ENCODE measurements at regions not wholly inside any gene's neighbourhood (a gene's known extent, or its start where the extent isn't known, plus 50 kb on each side); places are given as distances from the start of the nearest gene placed in this dataset.

- no peak for DNase-seq (ENCODE audit: extremely low spot score, insufficient read length, low read depth)
These were observed 165.2 kb downstream of the DLL1 start for GRCh38 chr6:170125456-170126300.

GRCh38 chr6:170124836-170125235 lies 166.0 kb downstream of the DLL1 start:
- FAIRE-seq (no peak), DNase-seq (ENCODE audit: extremely low spot score, insufficient read length, low read depth) (no peak)

More at GRCh38 chr6:170125456-170126300, 165.2 kb downstream of the DLL1 start:
- FAIRE-seq: no peak

- DNase-seq (ENCODE audit: extremely low spot score, insufficient read length, low read depth) (no peak), FAIRE-seq (no peak)
These were observed 166.7 kb downstream of the DLL1 start for GRCh38 chr6:170124150-170124549.

- no peak for FAIRE-seq
- no peak for DNase-seq (ENCODE audit: extremely low spot score, insufficient read length, low read depth)
These were observed 168.2 kb downstream of the DLL1 start for GRCh38 chr6:170122651-170123050.

- FAIRE-seq: no peak
- no peak for DNase-seq (ENCODE audit: extremely low spot score, insufficient read length, low read depth)
These were observed 173.5 kb downstream of the DLL1 start for GRCh38 chr6:170117111-170117972.

GRCh38 chr6:170116636-170117035 lies 174.2 kb downstream of the DLL1 start:
- DNase-seq (ENCODE audit: extremely low spot score, insufficient read length, low read depth): no peak
- no peak for FAIRE-seq

- no peak for DNase-seq (ENCODE audit: extremely low spot score, insufficient read length, low read depth)
- FAIRE-seq: no peak
These were observed 175.7 kb downstream of the DLL1 start for GRCh38 chr6:170114956-170115855.

- no peak for FAIRE-seq
These were observed 176.5 kb downstream of the DLL1 start for GRCh38 chr6:170114187-170114945.

GRCh38 chr6:170113141-170113540 lies 177.7 kb downstream of the DLL1 start:
- FAIRE-seq: no peak
- DNase-seq (ENCODE audit: extremely low spot score, insufficient read length, low read depth): no peak

More at GRCh38 chr6:170114187-170114945, 176.5 kb downstream of the DLL1 start:
- no peak for DNase-seq (ENCODE audit: extremely low spot score, insufficient read length, low read depth)

GRCh38 chr6:170112583-170112860 lies 178.4 kb downstream of the DLL1 start:
- FAIRE-seq (no peak), DNase-seq (ENCODE audit: extremely low spot score, insufficient read length, low read depth) (no peak)

- no peak for DNase-seq (ENCODE audit: extremely low spot score, insufficient read length, low read depth)
- no peak for FAIRE-seq
These were observed 178.9 kb downstream of the DLL1 start for GRCh38 chr6:170111816-170112582.

GRCh38 chr6:170111141-170111664 lies 179.7 kb downstream of the DLL1 start:
- DNase-seq (ENCODE audit: extremely low spot score, insufficient read length, low read depth) (no peak), FAIRE-seq (no peak)

- no peak for FAIRE-seq
- no peak for DNase-seq (ENCODE audit: extremely low spot score, insufficient read length, low read depth)
These were observed 180.4 kb downstream of the DLL1 start for GRCh38 chr6:170110201-170111140.

GRCh38 chr6:170108890-170109587 lies 181.8 kb downstream of the DLL1 start:
- FAIRE-seq (no peak), DNase-seq (ENCODE audit: extremely low spot score, insufficient read length, low read depth) (no peak)

GRCh38 chr6:170108456-170108855 lies 182.4 kb downstream of the DLL1 start:
- DNase-seq (ENCODE audit: extremely low spot score, insufficient read length, low read depth): no peak
- FAIRE-seq: no peak

GRCh38 chr6:170107606-170108222 lies 183.2 kb downstream of the DLL1 start:
- no peak for FAIRE-seq
- DNase-seq (ENCODE audit: extremely low spot score, insufficient read length, low read depth): no peak
